PFSK-1 (cell line): ENCODE measurements at regions not wholly inside any gene's neighbourhood (a gene's known extent, or its start where the extent isn't known, plus 50 kb on each side); places are given as distances from the start of the nearest gene placed in this dataset.

Experiments
- FOXP2 ChIP-seq: optimal IDR thresholded peaks from 2 replicates; pipeline ENCODE3; 2011; ENCODE audit warnings: borderline replicate concordance, control low read depth, inconsistent platforms; ENCODE audit not compliant: insufficient read depth; ENCODE audit errors: extremely low read length, extremely low read depth
- POLR2AphosphoS5 ChIP-seq: IDR thresholded peaks from 2 replicates; pipeline ENCODE4 v1.6.1; 2012; ENCODE audit warnings: low read depth, mild to moderate bottlenecking, control low read depth, low read length, moderate library complexity
- REST ChIP-seq, 2 experiments: IDR thresholded peaks; 2 replicates each; pipeline versions ENCODE4 v1.6.1 to v1.8.0; 2011 to 2012; ENCODE audit warnings: low read depth in 2 of 2, low read length in 2 of 2, control low read depth in 1 of 2, inconsistent platforms in 1 of 2, mild to moderate bottlenecking in 1 of 2, moderate library complexity in 1 of 2; ENCODE audit not compliant: insufficient read depth in 1 of 2
- SIN3A ChIP-seq: IDR thresholded peaks from 2 replicates; pipeline ENCODE4 v1.6.1; 2012; ENCODE audit warnings: mild to moderate bottlenecking, low read length, moderate library complexity, borderline replicate concordance; ENCODE audit not compliant: insufficient read depth
- TAF1 ChIP-seq: IDR thresholded peaks from 2 replicates; pipeline ENCODE4 v1.6.1; 2012; ENCODE audit warnings: low read length, control low read depth, borderline replicate concordance; ENCODE audit not compliant: insufficient read depth

- no peak for TF ChIP-seq TAF1
- TF ChIP-seq POLR2AphosphoS5: no peak
- TF ChIP-seq REST (IDR thresholded peaks at IDR 0.05; ENCODE audit: insufficient read depth in 1 of 2, low read depth in 2 of 2, low read length in 2 of 2): no peak
- TF ChIP-seq FOXP2: no peak
These were observed 271.8 kb upstream of the FANCL start for GRCh38 chr2:58512878-58513277.

DNA sequence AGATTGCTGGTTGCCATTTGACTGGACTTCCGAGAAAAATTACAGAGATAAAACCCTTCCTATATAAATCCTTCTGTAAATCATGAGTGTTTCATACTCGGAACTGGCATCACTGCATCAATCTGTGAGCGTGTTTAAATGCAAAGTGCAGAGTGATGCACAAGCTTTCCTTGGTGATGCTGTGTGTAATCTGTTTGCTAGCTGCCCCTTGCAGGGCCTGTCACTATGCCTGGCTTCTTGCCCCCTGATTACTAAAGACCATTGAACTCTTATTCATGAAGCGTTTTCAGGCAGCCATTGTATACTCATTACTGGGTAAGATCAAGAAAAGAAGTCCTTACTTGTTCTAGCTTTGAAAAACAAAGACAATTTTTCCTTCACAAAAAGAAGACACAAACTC, 266.9 kb upstream of the FANCL start:
- no peak for TF ChIP-seq REST (IDR thresholded peaks at IDR 0.05; ENCODE audit: insufficient read depth in 1 of 2, low read depth in 2 of 2, low read length in 2 of 2)
- no peak for TF ChIP-seq POLR2AphosphoS5
- no peak for TF ChIP-seq SIN3A
- TF ChIP-seq TAF1: no peak
- no peak for TF ChIP-seq FOXP2

DNA sequence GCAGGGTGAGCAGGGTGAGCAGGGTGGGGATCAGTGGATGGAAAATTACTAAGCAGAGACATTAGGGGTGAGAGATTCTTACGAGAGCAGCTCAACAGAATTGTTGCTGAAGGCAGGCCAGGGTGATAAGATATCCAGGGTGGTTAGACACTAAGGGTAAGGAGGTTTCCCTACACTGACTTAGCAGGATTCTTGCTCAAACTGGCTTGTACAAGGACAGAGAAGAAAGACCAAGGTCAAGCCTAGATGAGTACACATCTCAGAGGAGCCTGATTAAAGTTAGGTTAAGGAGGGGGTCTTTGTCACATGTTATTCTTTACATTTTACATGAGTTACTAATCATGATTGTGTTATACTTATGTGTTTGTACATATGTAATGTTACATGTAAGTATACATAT, 262.8 kb upstream of the FANCL start:
- TF ChIP-seq FOXP2 (no peak), SIN3A (no peak), POLR2AphosphoS5 (no peak), TAF1 (no peak), REST (IDR thresholded peaks at IDR 0.05; ENCODE audit: insufficient read depth in 1 of 2, low read depth in 2 of 2, low read length in 2 of 2) (no peak)

DNA sequence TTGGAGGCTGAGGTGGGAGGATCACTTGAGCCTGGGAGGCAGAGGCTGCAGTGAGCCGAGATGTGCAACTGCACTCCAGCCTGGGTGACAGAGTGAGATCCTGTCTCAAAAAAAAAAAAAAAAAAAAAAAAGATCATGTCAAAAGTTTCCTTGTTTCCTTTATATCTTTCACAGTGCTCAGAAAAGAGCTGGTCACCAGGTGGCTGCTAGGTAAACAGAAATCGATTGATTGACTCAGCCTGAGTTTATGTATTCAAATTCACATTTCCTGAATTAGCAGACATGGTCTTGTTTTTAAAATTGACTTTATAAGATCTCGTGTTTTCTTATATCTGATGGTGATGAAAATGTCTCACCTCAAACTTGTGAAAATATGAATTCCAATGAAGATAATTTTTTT, 261.8 kb upstream of the FANCL start:
- no peak for TF ChIP-seq REST (IDR thresholded peaks at IDR 0.05; ENCODE audit: insufficient read depth in 1 of 2, low read depth in 2 of 2, low read length in 2 of 2)
- TF ChIP-seq POLR2AphosphoS5: no peak
- TF ChIP-seq SIN3A: no peak
- TF ChIP-seq FOXP2: no peak
- TF ChIP-seq TAF1: no peak

GRCh38 chr2:58501371-58502160, 260.4 kb upstream of the FANCL start:
- TF ChIP-seq REST (IDR thresholded peaks at IDR 0.05; ENCODE audit: insufficient read depth in 1 of 2, low read depth in 2 of 2, low read length in 2 of 2): no peak
- no peak for TF ChIP-seq SIN3A
- TF ChIP-seq FOXP2: no peak
- TF ChIP-seq TAF1: no peak
- TF ChIP-seq POLR2AphosphoS5: no peak
